Eye (tissue), 1 donor: ENCODE measurements at regions not wholly inside any gene's neighbourhood (a gene's known extent, or its start where the extent isn't known, plus 50 kb on each side); places are given as distances from the start of the nearest gene placed in this dataset.
"Not testable (repeated sequence)": the region's sequence is repeated elsewhere in the genome, so short reads cannot be mapped to it uniquely, and the experiment has no call there.

Experiments used
- DNase-seq: peaks from one replicate; pipeline ENCODE4 v3.0.0-alpha.2; 2015

GRCh38 chr16:85446951-85447692 lies 166.0 kb upstream of the GSE1 start:
- no peak for DNase-seq

- no peak for DNase-seq
Observed at GRCh38 chr16:85447693-85448313, 165.3 kb upstream of the GSE1 start.

- peak; percentile 88 for DNase-seq
Observed at GRCh38 chr16:85448557-85449190, 164.4 kb upstream of the GSE1 start.

GRCh38 chr16:85449191-85449884 lies 163.8 kb upstream of the GSE1 start:
- DNase-seq, result no peak

DNA sequence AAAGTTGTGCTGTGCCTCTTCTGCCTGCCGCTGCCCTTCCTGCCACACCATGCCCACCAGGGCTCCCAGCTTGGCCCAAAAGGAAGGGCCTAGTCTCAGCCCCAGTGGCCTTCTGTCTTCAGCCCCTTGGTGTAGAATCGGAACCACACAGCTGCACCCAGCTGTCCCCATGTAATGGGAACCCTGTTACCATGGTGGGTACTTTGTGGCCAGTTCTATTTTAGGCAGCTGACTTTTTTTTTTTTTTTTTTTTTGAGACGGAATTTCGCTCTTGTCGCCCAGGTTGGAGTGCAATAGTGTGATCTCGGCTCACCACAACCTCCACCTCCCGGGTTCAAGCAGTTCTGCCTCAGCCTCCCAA lies 163.3 kb upstream of the GSE1 start:
- DNase-seq, result no peak

DNA sequence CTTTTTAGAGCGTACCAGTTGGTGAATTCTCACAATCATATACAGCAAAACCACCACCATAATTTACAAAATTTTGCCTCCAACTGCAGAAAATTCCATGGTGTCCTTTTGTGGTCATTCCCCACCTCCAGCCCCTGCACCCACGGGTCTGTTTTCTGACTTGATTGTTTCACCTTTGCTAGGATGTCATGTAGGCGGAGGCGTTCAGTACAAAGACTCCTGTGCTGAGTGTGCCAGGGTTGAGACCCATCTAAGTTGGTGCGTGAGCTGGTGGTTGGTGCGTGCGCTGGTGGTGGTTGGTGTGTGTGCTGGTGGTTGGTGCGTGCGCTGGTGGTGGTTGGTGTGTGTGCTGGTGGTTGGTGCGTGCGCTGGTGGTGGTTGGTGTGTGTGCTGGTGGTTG lies 162.0 kb upstream of the GSE1 start:
- not testable (repeated sequence) for DNase-seq

- peak; percentile 95 for DNase-seq
Observed at GRCh38 chr16:85451641-85452363, 161.3 kb upstream of the GSE1 start.

DNA sequence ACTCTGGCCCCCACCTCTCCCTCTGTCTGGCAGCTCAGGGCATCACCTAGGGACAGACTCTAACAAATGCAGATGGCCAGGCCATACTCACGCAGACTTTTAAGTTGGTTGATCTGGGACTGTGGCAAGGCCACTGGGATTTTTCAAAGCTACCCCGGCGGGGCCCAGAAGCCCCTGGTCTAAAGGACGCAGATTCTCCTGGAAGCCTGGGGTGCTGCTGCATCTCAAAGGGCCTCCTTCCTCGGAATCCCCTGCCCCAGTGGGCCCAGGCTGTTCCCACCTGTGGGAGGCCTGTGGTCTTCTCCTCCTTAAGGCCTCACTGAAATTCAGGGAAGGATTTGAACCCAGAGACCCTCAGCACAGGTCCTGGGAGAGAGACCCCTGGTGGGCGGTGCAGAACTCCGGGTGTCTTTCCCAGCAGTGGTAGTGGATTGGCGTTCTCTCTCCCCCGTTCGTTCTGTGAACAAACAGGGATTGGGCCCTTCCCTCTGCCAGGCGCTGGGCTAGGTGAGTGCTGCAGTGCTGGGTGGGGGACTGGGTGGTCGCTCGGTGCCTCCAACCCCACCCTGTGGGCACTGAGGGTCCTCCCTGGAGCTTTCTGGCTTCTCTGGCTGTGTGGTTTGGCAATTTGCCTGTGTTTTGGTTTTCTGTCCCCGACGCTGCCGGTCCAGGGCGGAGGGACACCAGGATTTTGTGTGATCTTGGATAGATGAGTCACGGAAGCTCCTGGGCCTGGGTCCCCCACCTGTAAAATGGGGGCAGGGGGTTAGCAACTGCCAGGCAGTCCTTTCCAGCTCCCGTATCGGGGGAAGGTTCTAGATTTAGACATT lies 160.5 kb upstream of the GSE1 start:
- no peak for DNase-seq

DNA sequence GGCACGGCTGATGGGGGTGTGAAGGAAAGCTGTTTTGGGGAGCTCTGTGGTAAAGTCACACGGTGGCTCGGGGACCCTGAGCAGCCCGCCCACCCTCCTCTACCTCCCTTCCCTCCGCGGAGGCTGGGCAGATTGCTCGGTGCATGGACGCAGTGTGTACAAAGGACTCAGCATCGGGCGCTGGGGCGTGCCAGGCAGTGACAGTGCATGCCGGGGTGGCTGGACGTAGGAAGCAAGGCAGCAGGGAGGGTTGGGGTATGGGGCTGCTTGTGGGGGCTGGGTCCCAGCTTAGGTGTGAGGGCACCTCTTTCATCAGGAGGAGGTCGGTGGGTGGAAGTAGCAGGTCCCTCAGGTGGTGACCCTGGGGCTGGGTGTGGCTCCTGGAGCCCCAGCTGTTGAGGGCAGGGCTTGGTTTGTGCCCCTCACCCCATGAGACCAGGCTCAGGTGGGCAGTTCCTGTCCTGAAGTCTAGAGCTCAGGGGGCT lies 159.9 kb upstream of the GSE1 start:
- DNase-seq, result peak; percentile 39

- DNase-seq, result no peak
Observed at GRCh38 chr16:85453703-85454102, 159.4 kb upstream of the GSE1 start.

- no peak for DNase-seq
Observed at GRCh38 chr16:85454171-85454872, 158.8 kb upstream of the GSE1 start.

DNA sequence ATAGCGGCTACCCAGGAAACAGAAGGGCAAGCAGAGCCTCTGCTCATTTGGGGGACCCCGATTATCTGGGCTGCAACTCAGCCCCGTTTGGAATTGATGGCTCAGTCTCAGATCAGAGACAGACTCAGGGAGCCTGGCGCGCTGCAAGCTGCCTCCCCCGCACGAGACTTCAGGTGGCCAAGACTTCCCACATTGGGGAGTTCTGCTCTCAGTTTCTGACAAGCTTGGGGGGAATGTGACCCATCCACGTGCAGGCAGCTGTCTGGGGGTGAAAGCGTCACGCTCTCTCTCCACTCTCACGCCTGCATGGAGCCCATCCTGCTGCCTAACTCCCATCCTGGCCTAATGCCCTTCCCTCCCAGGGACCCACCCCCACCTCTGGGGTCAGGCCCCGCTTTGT lies 157.6 kb upstream of the GSE1 start:
- DNase-seq, result no peak

GRCh38 chr16:85457366-85457765 lies 155.8 kb upstream of the GSE1 start:
- DNase-seq, result peak; percentile 29

DNA sequence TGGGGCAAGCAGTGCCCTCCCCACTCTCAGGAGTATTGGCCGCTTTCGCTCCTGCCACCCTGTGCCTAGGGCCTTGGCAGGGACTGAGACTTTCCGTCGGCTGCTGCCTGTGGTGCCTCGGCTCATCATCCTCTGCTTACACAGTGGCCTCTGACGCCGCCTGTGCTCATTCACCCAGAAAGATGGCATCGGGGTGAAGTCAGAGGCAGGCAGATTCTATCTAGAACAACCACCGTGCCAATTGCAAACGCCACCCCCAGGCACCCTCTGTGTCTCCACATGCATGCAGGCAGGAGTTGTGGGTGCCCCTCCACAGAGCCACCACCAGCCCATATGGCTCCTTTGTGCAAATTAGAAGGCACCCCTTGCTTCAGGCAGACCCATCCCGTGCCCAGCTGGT lies 154.2 kb upstream of the GSE1 start:
- DNase-seq, result peak; percentile 47

- peak; percentile 64 for DNase-seq
Observed at GRCh38 chr16:85459529-85460251, 153.4 kb upstream of the GSE1 start.

DNA sequence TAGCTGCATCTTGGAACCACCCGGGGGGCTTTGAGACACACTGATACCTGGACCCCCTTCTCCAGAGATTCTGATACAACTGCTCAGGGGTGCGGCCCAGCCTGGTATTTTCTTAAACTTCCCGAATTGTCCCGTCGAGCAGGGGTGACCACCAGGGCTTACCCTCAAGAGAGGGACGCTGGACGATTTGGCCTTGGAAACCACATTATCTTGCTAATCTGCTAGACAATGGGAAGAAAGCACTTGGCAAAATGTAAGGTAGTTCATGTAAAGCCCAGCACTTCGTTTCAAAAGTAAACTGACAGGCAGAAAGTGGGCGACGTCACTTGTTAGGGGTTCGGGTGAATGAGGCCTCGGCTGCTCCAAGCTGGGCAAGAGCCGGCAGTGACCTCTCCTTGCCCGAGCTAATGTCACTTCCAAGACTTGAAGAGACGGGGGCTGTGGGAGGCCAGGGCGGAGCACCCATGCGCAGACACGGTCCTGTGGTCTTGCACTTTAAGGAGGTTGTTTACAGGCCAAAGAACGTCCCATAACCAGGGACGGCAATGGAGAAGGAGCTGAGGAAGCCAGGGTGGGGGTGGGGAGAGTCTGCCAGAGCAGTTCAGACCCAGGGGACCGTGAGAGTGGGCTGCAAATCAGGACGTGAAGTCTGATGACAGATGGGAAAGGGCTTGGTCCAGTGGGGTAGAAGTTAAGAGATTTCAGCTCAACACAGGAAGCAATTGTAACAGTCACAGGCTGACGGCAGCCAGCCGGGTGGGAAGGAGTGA lies 152.7 kb upstream of the GSE1 start:
- peak; percentile 89 for DNase-seq

DNA sequence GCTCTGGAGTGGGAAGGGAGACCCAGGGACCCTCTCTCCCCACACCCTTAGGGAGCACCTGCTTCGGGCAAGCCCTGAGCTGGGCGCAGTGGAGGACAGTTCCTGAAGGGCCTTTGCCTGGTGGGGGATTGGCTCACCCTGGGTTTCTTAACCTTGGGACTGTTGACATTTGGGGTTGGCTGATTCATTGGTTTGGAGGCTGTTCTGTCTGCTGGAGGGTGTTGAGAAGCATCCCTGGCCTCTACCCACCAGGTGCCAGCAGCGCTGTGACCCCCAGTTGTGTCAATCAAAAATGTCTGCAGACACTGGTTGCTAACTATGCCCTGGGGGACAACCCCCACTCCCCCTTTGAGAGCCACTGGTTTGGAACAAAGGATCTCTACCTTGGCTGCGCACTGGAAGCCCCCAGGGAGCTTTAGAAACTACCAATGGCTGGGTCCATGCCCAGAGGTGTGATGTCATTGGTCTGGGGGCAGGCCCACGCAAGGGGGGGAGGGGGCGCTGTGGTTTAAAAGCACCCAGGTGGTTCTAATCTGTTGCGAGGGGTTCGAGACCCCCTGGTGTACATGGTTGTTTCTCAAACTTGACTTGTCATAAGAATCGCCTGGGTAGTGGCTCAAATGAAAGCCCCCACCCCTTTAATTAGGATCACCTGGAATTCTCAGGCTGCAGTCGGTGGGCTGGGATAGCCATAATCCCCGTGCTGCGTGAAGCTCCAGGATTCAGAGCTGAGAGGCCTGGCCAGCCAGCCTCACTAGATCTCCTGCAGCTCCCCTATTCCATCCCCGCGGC lies 151.9 kb upstream of the GSE1 start:
- DNase-seq, result peak; percentile 86

DNA sequence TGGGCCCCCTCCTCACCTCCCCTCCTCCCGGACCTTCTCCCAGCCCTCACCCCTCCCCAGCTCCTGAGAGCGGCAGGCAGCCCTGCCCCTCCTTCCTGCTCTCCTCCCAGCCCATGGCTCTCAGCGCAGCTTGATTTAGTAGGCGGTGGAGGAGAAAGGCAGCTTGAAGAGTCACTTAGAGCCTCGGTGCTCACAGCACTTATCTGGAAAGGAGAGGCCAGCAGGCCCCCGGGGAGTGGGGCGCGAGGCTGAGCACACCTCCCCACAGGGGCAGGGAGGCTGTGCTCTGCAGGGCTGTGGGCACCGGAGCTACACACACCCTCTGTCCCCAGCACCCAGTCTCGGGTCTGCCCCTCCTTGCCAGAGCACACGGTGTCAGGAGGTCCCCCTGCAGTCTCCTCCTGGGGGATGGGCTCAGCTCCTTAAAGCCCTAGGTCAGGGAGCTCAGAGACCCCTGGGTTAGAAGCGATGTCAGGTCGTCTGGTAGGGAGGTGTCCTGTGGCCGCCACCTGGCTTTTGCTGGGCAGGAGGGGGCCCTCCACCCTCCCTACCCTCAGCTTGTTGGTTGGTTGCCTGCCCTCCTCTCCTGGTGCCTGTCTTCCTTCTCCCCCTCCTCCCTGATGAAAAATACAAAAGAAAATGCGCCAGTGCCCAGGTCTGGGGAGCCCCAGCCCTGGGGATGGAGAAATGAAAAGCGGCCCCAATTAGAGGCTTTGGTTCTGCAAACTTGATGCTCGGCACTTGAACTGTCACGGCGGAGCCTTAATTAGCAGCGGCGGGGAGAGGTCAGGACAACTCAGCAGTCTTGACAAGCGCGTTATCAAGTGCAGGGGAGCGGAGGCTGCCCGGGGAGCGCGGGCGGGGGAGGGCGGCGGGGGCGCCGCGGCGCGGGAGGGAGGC lies 151.1 kb upstream of the GSE1 start:
- peak; percentile 96 for DNase-seq
